Thyroid gland (tissue), 4 donors: ENCODE measurements at regions not wholly inside any gene's neighbourhood (a gene's known extent, or its start where the extent isn't known, plus 50 kb on each side); places are given as distances from the start of the nearest gene placed in this dataset.

Source experiments
- DNase-seq, 2 donors: peaks; one replicate each; pipeline ENCODE4 v3.0.0-alpha.2; 2019
- H3K27ac ChIP-seq, 3 donors: fragments of 200-600 bp; sonication (generic); 1 replicate in 2 of 3; 2 replicates in 1 of 3; pipeline ENCODE4 v1.5.1; 2016 to 2019; ENCODE audit warnings: mild to moderate bottlenecking in 1 of 3, moderate library complexity in 1 of 3
- H3K27me3 ChIP-seq: fragments of 200-600 bp; sonication (generic); one replicate; pipeline ENCODE4 v1.5.1; 2019
- H3K36me3 ChIP-seq, 2 donors: fragments of 200-600 bp; sonication (generic); one replicate each; pipeline ENCODE4 v1.5.1; 2016 to 2019
- H3K4me1 ChIP-seq, 2 donors: fragments of 200-600 bp; sonication (generic); one replicate each; pipeline ENCODE4 v1.5.1; 2017 to 2019
- H3K4me3 ChIP-seq, 3 donors: fragments of 200-600 bp; sonication (generic); replicated peaks in 1 of 3; 1 replicate in 2 of 3; 2 replicates in 1 of 3; pipeline ENCODE4 v1.5.1; 2016; ENCODE audit warnings: mild to moderate bottlenecking in 1 of 3
- H3K9me3 ChIP-seq: fragments of 200-600 bp; sonication (generic); one replicate; pipeline ENCODE4 v1.5.1; 2017
- CTCF ChIP-seq, 6 experiments: fragments of 200-600 bp in 3 of 6; fragments of 450-650 bp in 3 of 6; sonication (generic) in 3 of 6; IDR thresholded peaks; one replicate each; pipeline ENCODE4 v1.5.1; 2016 to 2019; ENCODE audit warnings: antibody characterized with exemption in 6 of 6, mild to moderate bottlenecking in 2 of 6, inconsistent platforms in 1 of 6, moderate library complexity in 1 of 6
- POLR2A ChIP-seq, 2 donors: fragments of 450-650 bp; IDR thresholded peaks; one replicate each; pipeline ENCODE4 v1.6.1; 2017; ENCODE audit warnings: antibody characterized with exemption in 2 of 2, mild to moderate bottlenecking in 2 of 2, moderate library complexity in 1 of 2
- WGBS, 2 donors: methylation state at CpG; one replicate each; pipeline ENCODE4 v1.1.5; 2017; 5-methylcytosine and 5-hydroxymethylcytosine counted together
- intact Hi-C: fragments of 100-400 bp; cut with DNase I; formaldehyde crosslinking; loops from one replicate; pipeline ENCODE4 v1.15.1; 2023

- TF ChIP-seq CTCF (IDR thresholded peaks at IDR 0.05) (no peak), POLR2A (IDR thresholded peaks at IDR 0.05) (no peak)
- Histone ChIP-seq H3K4me3 (no peak overlapping the region), H3K4me1 (no peaks in the 10 kb centered on the region), H3K27ac (no peak overlapping the region), H3K9me3 (no peaks in the 10 kb centered on the region), H3K36me3 (no peaks in the 10 kb centered on the region), H3K27me3 (no peaks in the 10 kb centered on the region)
- intact Hi-C loops = no loop called here
- DNase-seq = no peak
- WGBS, 2 donors = 26 to 30% methylated on average over 3 of the region's 3 CpGs
These were observed 142.1 kb upstream of the COL11A1 start for GRCh38 chr1:103250441-103250861.

DNA sequence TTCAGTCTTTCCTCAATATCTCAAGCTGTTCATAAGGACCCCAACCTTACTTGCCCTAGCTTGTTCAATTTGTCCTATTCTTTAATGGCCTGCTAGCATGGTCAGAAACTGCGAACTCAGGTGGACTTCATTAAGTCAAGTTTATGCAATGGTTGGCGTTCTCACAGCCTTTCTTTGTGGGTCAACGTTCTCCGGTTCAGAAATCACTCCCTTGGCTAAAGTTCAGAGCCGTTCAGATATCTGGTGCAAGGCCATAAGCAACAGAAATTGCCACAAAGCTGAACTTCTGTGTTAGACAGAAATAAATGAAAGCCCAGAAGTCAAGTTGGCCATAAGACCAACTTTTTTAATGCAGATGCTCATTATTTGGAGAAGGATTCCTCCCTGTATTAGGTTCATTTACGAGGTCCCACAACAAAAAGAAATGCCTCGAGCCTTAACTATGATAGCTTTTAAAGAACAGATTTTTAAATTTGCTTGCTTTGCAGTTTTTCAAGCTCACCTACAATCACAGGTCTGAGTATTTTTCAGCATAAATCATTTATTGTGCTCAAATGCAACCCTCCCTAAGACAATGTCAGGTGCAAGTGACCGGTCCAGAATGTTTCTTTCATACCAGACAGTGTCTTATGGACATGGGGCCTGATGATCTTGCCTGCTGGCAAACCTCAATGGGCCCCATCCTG, 140.2 kb upstream of the COL11A1 start:
- WGBS, 2 donors = 86 to 88% methylated on average over 8 of the region's 8 CpGs
- no peak for DNase-seq
- H3K9me3 ChIP-seq = no peaks in the 10 kb centered on the region
- H3K27ac ChIP-seq = no peak overlapping the region
- no peaks in the 10 kb centered on the region for H3K27me3 ChIP-seq
- H3K4me3 ChIP-seq = no peak overlapping the region
- no peaks in the 10 kb centered on the region for H3K36me3 ChIP-seq
- no peaks in the 10 kb centered on the region for H3K4me1 ChIP-seq
- no peak for TF ChIP-seq CTCF (IDR thresholded peaks at IDR 0.05)
- TF ChIP-seq POLR2A (IDR thresholded peaks at IDR 0.05) = no peak
- intact Hi-C loops = no loop called here

DNA sequence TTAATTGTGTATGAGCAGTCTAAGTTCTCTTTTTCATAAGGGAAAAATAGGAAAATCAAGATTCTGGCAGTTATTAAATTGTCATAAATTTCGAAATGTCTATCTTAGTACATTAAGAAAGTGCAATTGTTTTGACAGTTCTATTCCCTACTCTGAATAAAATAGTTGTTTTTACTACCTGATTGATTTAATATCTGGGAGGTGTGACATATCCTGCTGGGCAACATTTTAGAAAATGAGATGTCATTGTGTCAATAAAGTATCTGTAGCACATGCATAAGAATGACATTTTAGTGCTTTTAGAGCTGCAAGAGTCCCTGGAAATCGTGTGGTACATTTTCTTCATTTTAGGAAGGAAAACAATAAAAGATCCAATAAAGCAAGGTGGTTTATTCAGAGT, 139.2 kb upstream of the COL11A1 start:
- Histone ChIP-seq H3K27me3 (no peaks in the 10 kb centered on the region), H3K36me3 (no peaks in the 10 kb centered on the region), H3K4me1 (no peaks in the 10 kb centered on the region), H3K9me3 (no peaks in the 10 kb centered on the region), H3K4me3 (no peak overlapping the region), H3K27ac (no peak overlapping the region)
- 33 to 37% methylated on average over 2 of the region's 2 CpGs for WGBS, 2 donors
- TF ChIP-seq POLR2A (IDR thresholded peaks at IDR 0.05) = no peak
- TF ChIP-seq CTCF (IDR thresholded peaks at IDR 0.05) = no peak
- DNase-seq = no peak
- intact Hi-C loops = no loop called here

DNA sequence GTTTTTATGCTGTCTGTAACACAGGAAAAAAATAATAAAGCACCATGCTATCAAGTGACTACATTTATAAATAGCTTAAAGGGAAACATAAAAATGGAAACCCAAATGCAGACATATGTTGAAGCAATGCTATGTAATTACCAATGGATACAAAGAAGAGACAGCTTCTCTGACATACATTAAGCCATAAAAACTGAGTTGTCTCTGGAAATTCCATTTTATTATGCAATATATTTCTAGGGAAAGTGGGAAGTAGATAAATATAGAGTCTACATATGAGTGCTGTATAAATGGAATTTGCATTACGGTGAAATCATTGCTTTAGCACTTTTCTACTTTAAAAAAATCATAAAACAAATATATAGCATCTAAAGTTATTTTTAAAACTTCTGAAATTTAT, 135.2 kb upstream of the COL11A1 start:
- no peaks in the 10 kb centered on the region for H3K36me3 ChIP-seq
- 84 to 86% methylated on average over 1 of the region's 1 CpG for WGBS, 2 donors
- H3K4me3 ChIP-seq = no peak overlapping the region
- H3K4me1 ChIP-seq = no peaks in the 10 kb centered on the region
- no peak for DNase-seq
- no peaks in the 10 kb centered on the region for H3K9me3 ChIP-seq
- intact Hi-C loops = no loop called here
- no peak for TF ChIP-seq CTCF (IDR thresholded peaks at IDR 0.05)
- TF ChIP-seq POLR2A (IDR thresholded peaks at IDR 0.05) = no peak
- no peaks in the 10 kb centered on the region for H3K27me3 ChIP-seq
- H3K27ac ChIP-seq = no peak overlapping the region

DNA sequence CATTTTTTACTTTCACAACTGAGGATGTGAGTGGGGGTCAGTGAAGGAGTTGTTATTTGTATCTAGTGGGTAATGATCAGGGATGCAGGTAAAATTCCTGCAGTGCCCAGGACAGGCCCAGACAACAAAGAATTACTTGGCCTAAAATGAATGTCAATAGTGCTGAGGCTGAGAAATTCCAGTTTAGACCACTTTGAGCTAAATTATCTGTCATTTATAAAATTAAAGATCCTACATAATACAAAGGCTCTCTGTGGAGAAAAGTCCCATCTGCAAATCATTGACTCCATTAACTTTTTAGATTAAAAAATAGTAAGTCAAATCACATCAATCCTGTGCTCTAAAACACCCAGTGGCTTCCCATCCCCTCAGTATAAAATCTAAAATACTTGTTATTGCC, 130.7 kb upstream of the COL11A1 start:
- intact Hi-C loops = no loop called here
- H3K9me3 ChIP-seq = no peaks in the 10 kb centered on the region
- no peaks in the 10 kb centered on the region for H3K36me3 ChIP-seq
- no peak for TF ChIP-seq POLR2A (IDR thresholded peaks at IDR 0.05)
- no peak for TF ChIP-seq CTCF (IDR thresholded peaks at IDR 0.05)
- no peaks in the 10 kb centered on the region for H3K27me3 ChIP-seq
- H3K27ac ChIP-seq = no peak overlapping the region
- H3K4me3 ChIP-seq = no peak overlapping the region
- DNase-seq = no peak
- H3K4me1 ChIP-seq = no peaks in the 10 kb centered on the region
